HUES48 (cell line): ENCODE measurements at regions not wholly inside any gene's neighbourhood (a gene's known extent, or its start where the extent isn't known, plus 50 kb on each side); places are given as distances from the start of the nearest gene placed in this dataset.
"Not testable (repeated sequence)": the region's sequence is repeated elsewhere in the genome, so short reads cannot be mapped to it uniquely, and the experiment has no call there.

Experiments
- H3K27ac ChIP-seq: one replicate; pipeline ENCODE4 v1.7.0; 2013; ENCODE audit warnings: low read depth, low read length, inconsistent platforms
- H3K27me3 ChIP-seq: 2 replicates; pipeline ENCODE4 v1.6.1; 2013; ENCODE audit warnings: mild to moderate bottlenecking, low read length; ENCODE audit not compliant: control insufficient read depth, insufficient read depth
- H3K36me3 ChIP-seq: 2 replicates; pipeline ENCODE4 v1.6.1; 2013; ENCODE audit warnings: low read length; ENCODE audit not compliant: control insufficient read depth, insufficient read depth
- H3K4me1 ChIP-seq: 2 replicates; pipeline ENCODE4 v1.6.1; 2013; ENCODE audit warnings: mild to moderate bottlenecking, low read length; ENCODE audit not compliant: control insufficient read depth, insufficient read depth
- H3K4me3 ChIP-seq: 2 replicates; pipeline ENCODE4 v1.5.1; 2013; ENCODE audit warnings: mild to moderate bottlenecking, low read depth, low read length
- H3K9ac ChIP-seq: 2 replicates; pipeline ENCODE4 v1.6.1; 2013; ENCODE audit warnings: mild to moderate bottlenecking, low read depth, low read length, moderate library complexity
- H3K9me3 ChIP-seq: 2 replicates; pipeline ENCODE4 v1.6.1; 2013; ENCODE audit warnings: low read length; ENCODE audit not compliant: control insufficient read depth, insufficient read depth

DNA sequence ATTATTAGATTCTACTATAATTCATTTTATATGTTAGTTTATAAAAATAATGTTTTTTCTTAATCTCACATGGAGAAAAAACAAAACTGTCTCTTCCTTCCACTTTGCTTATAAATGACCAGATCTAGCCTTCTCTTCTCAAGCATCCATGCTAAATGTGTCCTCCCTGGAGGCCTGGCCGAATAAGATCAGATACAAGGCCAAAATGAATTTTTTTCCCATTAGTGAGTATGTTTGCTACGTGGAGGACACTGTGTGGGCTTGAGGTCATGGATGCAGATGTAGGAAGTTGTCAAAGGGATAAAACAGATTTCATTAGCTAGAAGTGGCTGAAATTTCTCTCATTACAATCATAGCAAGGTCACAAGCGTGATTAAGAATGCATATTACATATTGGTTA is 1244.9 kb upstream of the SEL1L start:
- H3K36me3 ChIP-seq: no peaks in the 10 kb centered on the region
- H3K9ac ChIP-seq: no peak overlapping the region
- H3K4me3 ChIP-seq: no peak overlapping the region
- H3K4me1 ChIP-seq: no peaks in the 10 kb centered on the region
- H3K9me3 ChIP-seq: no peaks in the 10 kb centered on the region
- H3K27ac ChIP-seq: no peak overlapping the region
- H3K27me3 ChIP-seq: no peaks in the 10 kb centered on the region

- H3K4me3 ChIP-seq: no peak overlapping the region
- no peaks in the 10 kb centered on the region for H3K27me3 ChIP-seq
- no peak overlapping the region for H3K9ac ChIP-seq
- H3K27ac ChIP-seq: no peak overlapping the region
- H3K4me1 ChIP-seq: no peaks in the 10 kb centered on the region
- H3K36me3 ChIP-seq: no peaks in the 10 kb centered on the region
- no peaks in the 10 kb centered on the region for H3K9me3 ChIP-seq
Measured at GRCh38 chr14:82779301-82779700, 1245.6 kb upstream of the SEL1L start.

GRCh38 chr14:82785756-82786482 is 1252.3 kb upstream of the SEL1L start:
- H3K4me3 ChIP-seq: no peak overlapping the region
- H3K4me1 ChIP-seq: no peaks in the 10 kb centered on the region
- no peak overlapping the region for H3K9ac ChIP-seq
- H3K27me3 ChIP-seq: no peaks in the 10 kb centered on the region
- no peaks in the 10 kb centered on the region for H3K9me3 ChIP-seq
- no peaks in the 10 kb centered on the region for H3K36me3 ChIP-seq
- no peak overlapping the region for H3K27ac ChIP-seq

GRCh38 chr14:82786483-82786880 is 1252.8 kb upstream of the SEL1L start:
- Histone ChIP-seq H3K27ac (no peak overlapping the region), H3K4me1 (no peaks in the 10 kb centered on the region), H3K27me3 (no peaks in the 10 kb centered on the region), H3K36me3 (no peaks in the 10 kb centered on the region), H3K4me3 (no peak overlapping the region), H3K9me3 (no peaks in the 10 kb centered on the region), H3K9ac (no peak overlapping the region)

GRCh38 chr14:82796086-82796485 is 1262.4 kb upstream of the SEL1L start:
- Histone ChIP-seq H3K9ac (no peak overlapping the region), H3K9me3 (no peaks in the 10 kb centered on the region), H3K27ac (no peak overlapping the region), H3K27me3 (no peaks in the 10 kb centered on the region), H3K4me1 (no peaks in the 10 kb centered on the region), H3K4me3 (no peak overlapping the region), H3K36me3 (no peaks in the 10 kb centered on the region)

- H3K4me3 ChIP-seq: no peak overlapping the region
- H3K27me3 ChIP-seq: no peaks in the 10 kb centered on the region
- no peak overlapping the region for H3K9ac ChIP-seq
- H3K9me3 ChIP-seq: peaks cover 4% of the 10 kb centered on the region; the same call in 1 of the 2 replicates
- H3K4me1 ChIP-seq: no peaks in the 10 kb centered on the region
- H3K27ac ChIP-seq: no peak overlapping the region
- no peaks in the 10 kb centered on the region for H3K36me3 ChIP-seq
Measured at GRCh38 chr14:82798276-82798675, 1264.6 kb upstream of the SEL1L start.

DNA sequence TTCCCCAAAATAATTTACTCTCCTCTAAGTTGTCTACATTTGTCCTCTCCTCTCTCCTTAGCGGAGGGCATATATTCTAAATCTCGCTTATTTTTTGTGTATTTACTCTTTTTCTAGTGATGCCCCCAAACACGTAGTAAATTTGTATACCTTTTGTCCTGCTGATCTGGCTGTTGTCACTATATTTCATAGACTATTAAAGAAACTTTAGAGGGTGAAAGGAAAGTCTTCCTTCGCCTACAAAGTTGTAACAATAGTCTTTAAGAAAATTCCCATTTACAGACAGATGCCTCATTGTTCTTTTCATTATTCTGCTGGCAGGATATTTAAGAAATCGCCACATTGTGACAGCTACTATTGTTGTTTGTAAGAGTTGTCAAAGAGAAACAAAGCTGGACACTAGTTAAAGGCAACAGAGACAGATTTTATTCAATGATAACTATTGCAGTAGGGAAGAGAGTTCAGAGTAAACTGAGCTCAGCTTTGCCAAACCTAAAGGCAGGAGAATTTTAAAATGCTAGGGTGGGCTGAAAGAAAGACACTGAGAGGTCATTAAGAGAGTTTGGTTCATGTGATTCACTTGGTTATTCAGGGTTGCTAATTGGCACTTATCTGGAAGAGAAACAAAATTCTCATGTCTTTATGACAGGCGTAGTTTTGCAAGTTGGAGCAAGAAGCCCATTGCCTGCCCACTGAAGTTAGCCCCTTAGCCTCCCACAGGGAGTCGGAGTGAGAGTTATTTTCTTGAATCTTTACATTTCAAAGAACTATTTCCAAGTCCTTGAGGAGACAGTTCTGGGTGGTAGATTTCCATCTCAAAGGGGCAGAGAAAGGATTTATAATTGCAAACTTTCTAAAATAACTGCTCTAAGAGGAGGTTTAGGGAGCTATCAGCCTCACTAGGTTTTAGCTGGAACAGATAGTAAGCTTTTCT is 1272.5 kb upstream of the SEL1L start:
- peaks cover 4% of the 10 kb centered on the region; the same call in 1 of the 2 replicates for H3K9me3 ChIP-seq
- H3K4me1 ChIP-seq: peaks cover 28% of the 10 kb centered on the region
- H3K4me3 ChIP-seq: peak overlapping the region; percentile 34; the same call in 1 of the 2 replicates
- H3K9ac ChIP-seq: no peak overlapping the region
- peaks cover 32% of the 10 kb centered on the region for H3K27me3 ChIP-seq
- peak overlapping the region; percentile 38 for H3K27ac ChIP-seq
- H3K36me3 ChIP-seq: no peaks in the 10 kb centered on the region

DNA sequence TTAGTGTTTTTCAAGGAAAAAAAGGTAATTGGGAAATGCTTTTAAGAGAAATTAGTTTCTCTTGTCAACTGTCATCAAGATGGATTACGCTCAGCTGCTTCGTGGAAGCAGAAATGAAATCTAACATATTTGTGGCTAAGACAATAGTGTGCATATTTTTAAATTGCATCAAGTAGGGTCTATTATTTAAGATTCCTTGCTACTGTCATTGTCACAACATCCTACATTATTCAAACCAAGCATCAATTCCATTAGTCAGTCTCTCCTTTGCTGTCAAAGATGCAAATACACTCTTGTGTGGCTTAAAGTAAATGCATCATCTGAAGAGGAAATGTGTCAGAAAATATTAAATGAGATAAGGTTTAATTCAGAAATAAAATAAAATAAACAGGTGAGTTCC is 1277.6 kb upstream of the SEL1L start:
- no peak overlapping the region for H3K27ac ChIP-seq
- H3K9ac ChIP-seq: no peak overlapping the region
- H3K27me3 ChIP-seq: peaks cover 17% of the 10 kb centered on the region
- H3K36me3 ChIP-seq: no peaks in the 10 kb centered on the region
- no peaks in the 10 kb centered on the region for H3K9me3 ChIP-seq
- H3K4me3 ChIP-seq: no peak overlapping the region
- H3K4me1 ChIP-seq: peaks cover 14% of the 10 kb centered on the region

- H3K4me1 ChIP-seq, H3K27me3 ChIP-seq, H3K27ac ChIP-seq, H3K9ac ChIP-seq, H3K36me3 ChIP-seq, H3K4me3 ChIP-seq, H3K9me3 ChIP-seq: not testable (repeated sequence)
Measured at GRCh38 chr14:82814339-82814738, 1280.7 kb upstream of the SEL1L start.

DNA sequence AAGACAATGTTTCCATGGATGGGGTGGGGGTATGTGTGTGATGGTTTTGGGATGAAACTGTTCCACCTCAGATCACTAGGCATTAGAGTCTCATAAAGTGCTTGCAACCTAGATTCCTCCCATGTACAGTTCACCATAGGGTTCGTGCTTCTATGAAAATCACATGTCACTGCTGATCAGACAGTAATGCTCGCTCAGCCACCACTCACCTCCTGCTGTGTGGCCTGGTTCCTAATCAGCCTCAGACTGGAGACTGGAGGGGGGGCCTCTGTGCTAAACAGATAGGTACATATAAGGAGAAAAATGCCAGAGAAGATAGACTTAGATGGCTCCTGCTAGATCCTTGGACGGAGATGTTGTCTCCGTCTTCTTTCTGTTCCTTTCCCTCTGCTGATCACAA is 1296.9 kb upstream of the SEL1L start:
- Histone ChIP-seq H3K4me1 (0 out of 2 replicates have a peak, but pooled peaks cover 4% of the 10 kb centered on the region), H3K36me3 (no peaks in the 10 kb centered on the region), H3K9ac (no peak overlapping the region), H3K27ac (no peak overlapping the region), H3K9me3 (no peaks in the 10 kb centered on the region), H3K4me3 (no peak overlapping the region), H3K27me3 (no peaks in the 10 kb centered on the region)
